H1 (cell line): ENCODE measurements at regions not wholly inside any gene's neighbourhood (a gene's known extent, or its start where the extent isn't known, plus 50 kb on each side); places are given as distances from the start of the nearest gene placed in this dataset.

Experiments
- CTCF ChIA-PET: fragments of 300-600 bp; sonication (Branson Sonifier 250); formaldehyde crosslinking; loops from one replicate; lab custom pipeline; 2021; ENCODE audit not compliant: partially characterized antibody; lab: Charles Lee
- POLR2A ChIA-PET: fragments of 300-600 bp; sonication (Branson Sonifier 250); formaldehyde crosslinking; loops from one replicate; lab custom pipeline; 2021; ENCODE audit warnings: inconsistent platforms; ENCODE audit not compliant: partially characterized antibody; lab: Charles Lee
- DNase-seq, 2 experiments: peaks; one replicate each; pipeline versions ENCODE4 v3.0.0 to v3.0.0-alpha.2; 2010 to 2022; ENCODE audit warnings: low spot score in 2 of 2, low read depth in 1 of 2, mixed read lengths in 1 of 2
- FAIRE-seq: peaks from 2 replicates; lab custom pipeline; 2011; peaks lifted over from hg19 to GRCh38; lab: Jason Lieb, UNC
- H2AFZ ChIP-seq: 2 replicates; pipeline ENCODE4 v1.8.1; 2012; ENCODE audit warnings: low read length, inconsistent platforms
- H2AK5ac ChIP-seq: 2 replicates; pipeline ENCODE4 v1.6.1; 2013; ENCODE audit warnings: low read depth, low read length
- H2BK120ac ChIP-seq: replicated peaks from 2 replicates; pipeline ENCODE3; 2013; ENCODE audit warnings: low read depth, low read length, inconsistent platforms
- H2BK12ac ChIP-seq: 2 replicates; pipeline ENCODE4 v1.6.1; 2013; ENCODE audit warnings: low read depth, low read length
- H2BK15ac ChIP-seq: 2 replicates; pipeline ENCODE4 v1.6.1; 2013; ENCODE audit warnings: low read length
- H2BK20ac ChIP-seq: 2 replicates; pipeline ENCODE4 v1.6.1; 2013; ENCODE audit warnings: low read length
- H2BK5ac ChIP-seq: 2 replicates; pipeline ENCODE4 v1.6.1; 2013; ENCODE audit warnings: low read depth, low read length
- H3K14ac ChIP-seq: 2 replicates; pipeline ENCODE4 v1.6.1; 2013; ENCODE audit warnings: inconsistent platforms; ENCODE audit not compliant: insufficient read length
- H3K18ac ChIP-seq: 2 replicates; pipeline ENCODE4 v1.6.1; 2013; ENCODE audit warnings: low read length; ENCODE audit errors: extremely low read depth
- H3K23ac ChIP-seq: 2 replicates; pipeline ENCODE4 v1.6.1; 2013; ENCODE audit warnings: inconsistent platforms; ENCODE audit not compliant: insufficient read length
- H3K23me2 ChIP-seq: 2 replicates; pipeline ENCODE4 v1.6.1; 2013; ENCODE audit warnings: low read depth, low read length
- H3K27ac ChIP-seq: 2 replicates; pipeline ENCODE4 v1.6.1; 2011; ENCODE audit warnings: low read depth, low read length, inconsistent platforms
- H3K27me3 ChIP-seq, 4 experiments: replicated peaks in 1 of 4; 1 replicate in 1 of 4; 2 replicates in 3 of 4; pipeline versions ENCODE4 v1.6.1 to v1.8.1; 2011 to 2013; ENCODE audit warnings: low read length in 3 of 4, mild to moderate bottlenecking in 3 of 4, inconsistent platforms in 2 of 4, mixed read lengths in 2 of 4, moderate library complexity in 1 of 4; ENCODE audit not compliant: control insufficient read depth in 3 of 4, insufficient read depth in 3 of 4; ENCODE audit errors: extremely low read depth in 1 of 4
- H3K36me3 ChIP-seq, 4 experiments: 2 replicates each; pipeline versions ENCODE4 v1.6.1 to v1.8.1; 2011 to 2013; ENCODE audit warnings: mild to moderate bottlenecking in 4 of 4, low read length in 3 of 4, moderate library complexity in 2 of 4, control low read depth in 1 of 4, inconsistent platforms in 1 of 4; ENCODE audit not compliant: insufficient read depth in 4 of 4, control insufficient read depth in 2 of 4
- H3K4ac ChIP-seq: replicated peaks from 2 replicates; pipeline ENCODE3; 2013; ENCODE audit warnings: low read length, low read depth, mixed read lengths, inconsistent platforms; ENCODE audit not compliant: insufficient read length
- H3K4me1 ChIP-seq, 4 experiments: replicated peaks in 1 of 4; 1 replicate in 1 of 4; 2 replicates in 3 of 4; pipeline versions ENCODE4 v1.6.1 to v1.8.1; 2011 to 2013; ENCODE audit warnings: low read length in 3 of 4, inconsistent platforms in 2 of 4, mixed read lengths in 1 of 4; ENCODE audit not compliant: insufficient read depth in 4 of 4, control insufficient read depth in 3 of 4
- H3K4me2 ChIP-seq, 2 experiments: 2 replicates each; pipeline versions ENCODE4 v1.6.1 to v1.8.1; 2011 to 2013; ENCODE audit warnings: low read depth in 2 of 2, low read length in 2 of 2, control low read depth in 1 of 2, inconsistent platforms in 1 of 2, mild to moderate bottlenecking in 1 of 2; ENCODE audit not compliant: insufficient read depth in 1 of 2
- H3K4me3 ChIP-seq, 4 experiments: fragments of 200-600, 300-600 bp in 1 of 4; sonication (generic), shearing (Covaris generic), sonication (Bioruptor Twin) in 1 of 4; 2 replicates each; pipeline versions ENCODE4 v1.5.1 to v1.8.1; 2011 to 2016; ENCODE audit warnings: low read length in 4 of 4, low read depth in 3 of 4, control low read depth in 2 of 4, inconsistent platforms in 2 of 4, mild to moderate bottlenecking in 2 of 4, mixed read lengths in 1 of 4, moderate library complexity in 1 of 4; ENCODE audit not compliant: insufficient read depth in 2 of 4; ENCODE audit errors: extremely low read depth in 1 of 4
- H3K56ac ChIP-seq: replicated peaks from 2 replicates; pipeline ENCODE3; 2013; ENCODE audit warnings: low read depth, mild to moderate bottlenecking, mixed read lengths, low read length, inconsistent platforms; ENCODE audit not compliant: insufficient read length
- H3K79me1 ChIP-seq: 2 replicates; pipeline ENCODE4 v1.6.1; 2013; ENCODE audit warnings: low read depth, low read length, control low read depth
- H3K79me2 ChIP-seq, 2 experiments: 2 replicates each; pipeline versions ENCODE4 v1.6.1 to v1.8.1; 2012 to 2013; ENCODE audit warnings: low read length in 2 of 2, mild to moderate bottlenecking in 2 of 2, inconsistent platforms in 1 of 2; ENCODE audit not compliant: insufficient read depth in 2 of 2, control insufficient read depth in 1 of 2
- H3K9ac ChIP-seq, 4 experiments: replicated peaks in 1 of 4; 1 replicate in 1 of 4; 2 replicates in 3 of 4; pipeline versions ENCODE4 v1.6.1 to v1.8.1; 2011 to 2013; ENCODE audit warnings: low read depth in 3 of 4, low read length in 3 of 4, control low read depth in 2 of 4, mild to moderate bottlenecking in 2 of 4, moderate library complexity in 2 of 4, inconsistent platforms in 1 of 4; ENCODE audit errors: extremely low read depth in 1 of 4
- H3K9me3 ChIP-seq, 2 experiments: 2 replicates each; pipeline versions ENCODE4 v1.6.1 to v1.8.1; 2012 to 2013; ENCODE audit warnings: mild to moderate bottlenecking in 2 of 2, moderate library complexity in 2 of 2, control low read depth in 1 of 2, inconsistent platforms in 1 of 2, low read depth in 1 of 2, low read length in 1 of 2, mixed read lengths in 1 of 2; ENCODE audit not compliant: insufficient read depth in 2 of 2
- H4K20me1 ChIP-seq, 2 experiments: replicated peaks in 1 of 2; 2 replicates each; pipeline versions ENCODE3 to v1.8.1; 2011 to 2013; ENCODE audit warnings: inconsistent platforms in 2 of 2, low read length in 2 of 2, mild to moderate bottlenecking in 1 of 2; ENCODE audit not compliant: insufficient read depth in 2 of 2, control insufficient read depth in 1 of 2
- H4K5ac ChIP-seq: 2 replicates; pipeline ENCODE4 v1.6.1; 2013; ENCODE audit warnings: low read length, low read depth, mixed read lengths, inconsistent platforms; ENCODE audit not compliant: insufficient read length
- H4K8ac ChIP-seq: 2 replicates; pipeline ENCODE4 v1.8.0; 2013; ENCODE audit warnings: mild to moderate bottlenecking, moderate library complexity, low read length, inconsistent platforms; ENCODE audit not compliant: insufficient read depth; ENCODE audit errors: extremely low read depth
- H4K91ac ChIP-seq: replicated peaks from 2 replicates; pipeline ENCODE3; 2013; ENCODE audit warnings: low read length, mixed read lengths, inconsistent platforms; ENCODE audit not compliant: insufficient read length
- BACH1 ChIP-seq: IDR thresholded peaks from 2 replicates; pipeline ENCODE4 v1.6.1; 2012; ENCODE audit warnings: low read length, improper control_type of control experiment
- CBX8 ChIP-seq: fragments of 300-800, 300-1000 bp; sonication (generic); IDR thresholded peaks from 2 replicates; pipeline ENCODE4 v1.7.1; 2016; ENCODE audit warnings: low read depth, low read length, borderline replicate concordance
- CREB1 ChIP-seq: IDR thresholded peaks from 2 replicates; pipeline ENCODE4 v1.6.1; 2012; ENCODE audit warnings: inconsistent platforms
- CTBP2 ChIP-seq: IDR thresholded peaks from 2 replicates; pipeline ENCODE4 v1.7.0; 2011; ENCODE audit warnings: borderline replicate concordance, mild to moderate bottlenecking, moderate library complexity, mixed read lengths, low read length; ENCODE audit not compliant: insufficient read depth, insufficient read length
- EP300 ChIP-seq, 2 experiments: IDR thresholded peaks; 1 replicate in 1 of 2; 2 replicates in 1 of 2; pipeline ENCODE4 v1.6.1; 2011 to 2012; ENCODE audit warnings: low read depth in 2 of 2, low read length in 2 of 2, mild to moderate bottlenecking in 2 of 2, borderline replicate concordance in 1 of 2, inconsistent platforms in 1 of 2, moderate library complexity in 1 of 2
- JUND ChIP-seq: IDR thresholded peaks from 2 replicates; pipeline ENCODE4 v1.6.1; 2011; ENCODE audit warnings: mild to moderate bottlenecking, improper control_type of control experiment, low read length
- YY1 ChIP-seq: IDR thresholded peaks from 2 replicates; pipeline ENCODE4 v1.6.1; 2011; ENCODE audit warnings: low read depth, mild to moderate bottlenecking, low read length
- WGBS, 2 experiments: shearing (Covaris generic) in 1 of 2; methylation state at CpG; one replicate each; pipeline versions ENCODE4 v1.1.6 to v1.1.7; 2013 to 2015; ENCODE audit warnings: low lambda C conversion rate in 2 of 2, mixed read lengths in 2 of 2, inconsistent platforms in 1 of 2, low coverage in 1 of 2, missing lambda C conversion rate in 1 of 2; ENCODE audit not compliant: insufficient replicate concordance in 2 of 2, insufficient coverage in 1 of 2, insufficient read length in 1 of 2; ENCODE audit errors: extremely low coverage in 1 of 2, missing lambda C conversion rate in 1 of 2; 5-methylcytosine and 5-hydroxymethylcytosine counted together

DNA sequence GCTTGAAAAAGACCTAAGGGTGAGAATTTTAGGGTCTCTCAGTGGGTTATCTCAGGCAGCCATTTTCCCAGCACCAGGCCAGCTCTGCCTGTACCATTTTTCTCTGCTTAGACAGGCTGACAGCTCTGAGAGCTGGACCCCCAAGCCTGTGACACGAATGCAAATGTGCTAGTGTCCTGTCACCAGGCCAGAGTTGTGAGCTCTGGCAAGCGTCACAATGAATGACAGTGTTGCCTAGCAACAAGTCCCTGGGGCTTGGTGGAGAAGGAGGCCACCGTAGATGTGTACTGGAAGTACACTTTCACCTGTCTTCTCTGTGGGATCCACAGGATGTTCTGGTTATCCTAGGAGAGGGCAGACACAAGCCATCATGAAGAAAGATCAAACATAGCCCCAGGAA is 66.7 kb downstream of the RBMY1D start:
- ChIA-PET CTCF (no interaction called here), POLR2A (no interaction called here)
- H3K27me3 ChIP-seq = no peaks in the 10 kb centered on the region
- WGBS, 2 experiments = 64% methylated on average over 3 of the region's 3 CpGs; no CpG with 5 or more reads in 1 of the 2 experiments
- TF ChIP-seq YY1 (no peak), EP300 (IDR thresholded peaks at IDR 0.05; ENCODE audit: borderline replicate concordance in 1 of 2, low read depth in 2 of 2, low read length in 2 of 2) (no peak), CTBP2 (no peak), JUND (no peak), CREB1 (no peak), CBX8 (no peak), BACH1 (no peak)
- H3K18ac ChIP-seq = no peak overlapping the region
- no peak overlapping the region for H3K4ac ChIP-seq
- H3K79me2 ChIP-seq = no peaks in the 10 kb centered on the region
- peaks cover 7 to 71% of the 10 kb centered on the region in 2 experiments; a peak in 3 of 4 replicates for H3K9me3 ChIP-seq
- H3K27ac ChIP-seq = no peak overlapping the region
- H4K91ac ChIP-seq = no peak overlapping the region
- H2AFZ ChIP-seq = no peak overlapping the region
- H3K4me2 ChIP-seq = no peak overlapping the region
- no peak overlapping the region for H2AK5ac ChIP-seq
- no peak overlapping the region for H2BK12ac ChIP-seq
- no peak overlapping the region for H4K8ac ChIP-seq
- H3K4me1 ChIP-seq = no peaks in the 10 kb centered on the region
- no peak overlapping the region for H2BK20ac ChIP-seq
- no peaks in the 10 kb centered on the region for H3K36me3 ChIP-seq
- no peaks in the 10 kb centered on the region for H4K20me1 ChIP-seq
- no peak overlapping the region for H3K9ac ChIP-seq
- H3K56ac ChIP-seq = no peak overlapping the region
- no peak overlapping the region for H2BK120ac ChIP-seq
- H3K23ac ChIP-seq = no peak overlapping the region
- no peak for FAIRE-seq
- no peak overlapping the region for H2BK5ac ChIP-seq
- H3K4me3 ChIP-seq = no peak overlapping the region
- no peak overlapping the region for H3K14ac ChIP-seq
- H2BK15ac ChIP-seq = no peak overlapping the region
- no peak for DNase-seq
- H3K23me2 ChIP-seq = no peaks in the 10 kb centered on the region
- H3K79me1 ChIP-seq = no peaks in the 10 kb centered on the region
- H4K5ac ChIP-seq = no peak overlapping the region
